GM23338 (cell line): ENCODE measurements at regions not wholly inside any gene's neighbourhood (a gene's known extent, or its start where the extent isn't known, plus 50 kb on each side); places are given as distances from the start of the nearest gene placed in this dataset.

ENCODE experiments used
- ATAC-seq: fragments of 200-7000 bp; cut with Tn5 transposase; 3 replicates; pipeline ENCODE4 v1.9.1; 2020
- DNase-seq: peaks from one replicate; pipeline ENCODE4 v3.0.0-alpha.2; 2015; ENCODE audit warnings: low spot score
- H2AFZ ChIP-seq: fragments of 200-600 bp; sonication (generic); 2 replicates; pipeline ENCODE4 v1.8.0; 2016; ENCODE audit warnings: antibody characterized with exemption, mild to moderate bottlenecking, moderate library complexity
- H3F3A ChIP-seq: fragments of 200-600 bp; sonication (generic); replicated peaks from 2 replicates; pipeline ENCODE4 v1.8.0; 2017; ENCODE audit warnings: antibody characterized with exemption, mixed run types, low read depth
- H3K27ac ChIP-seq: fragments of 200-600 bp; sonication (generic); 2 replicates; pipeline ENCODE4 v1.6.1; 2016; ENCODE audit warnings: low read depth
- H3K27me3 ChIP-seq: fragments of 200-600 bp; sonication (generic); 2 replicates; pipeline ENCODE4 v1.8.0; 2016; ENCODE audit warnings: mild to moderate bottlenecking, mixed run types, moderate library complexity; ENCODE audit not compliant: insufficient read depth
- H3K36me3 ChIP-seq: fragments of 200-600 bp; sonication (generic); 2 replicates; pipeline ENCODE4 v1.8.0; 2016; ENCODE audit warnings: mild to moderate bottlenecking; ENCODE audit not compliant: insufficient read depth
- H3K4me1 ChIP-seq: fragments of 200-600 bp; sonication (generic); 2 replicates; pipeline ENCODE4 v1.8.0; 2016; ENCODE audit warnings: mild to moderate bottlenecking, moderate library complexity; ENCODE audit not compliant: insufficient read depth
- H3K4me2 ChIP-seq: fragments of 200-600 bp; sonication (generic); 2 replicates; pipeline ENCODE4 v1.7.1; 2017; ENCODE audit warnings: mixed run types
- H3K4me3 ChIP-seq: fragments of 200-600 bp; sonication (generic); 2 replicates; pipeline ENCODE4 v1.6.1; 2016; ENCODE audit warnings: mixed run types
- H3K79me2 ChIP-seq: fragments of 200-600 bp; sonication (generic); replicated peaks from 2 replicates; pipeline ENCODE4 v1.8.0; 2017; ENCODE audit warnings: mild to moderate bottlenecking; ENCODE audit not compliant: insufficient read depth
- H3K9me2 ChIP-seq: fragments of 200-600 bp; sonication (generic); 2 replicates; pipeline ENCODE4 v1.8.0; 2017; ENCODE audit not compliant: insufficient read depth
- H4K20me1 ChIP-seq: fragments of 200-600 bp; sonication (generic); replicated peaks from 2 replicates; pipeline ENCODE4 v1.8.0; 2017; ENCODE audit warnings: mild to moderate bottlenecking; ENCODE audit not compliant: insufficient read depth
- H3K27ac Mint-ChIP-seq: 2 replicates; pipeline ENCODE4 v1.8.0; 2020; ENCODE audit warnings: inconsistent platforms, mild to moderate bottlenecking, moderate library complexity, mixed read lengths
- H3K27me3 Mint-ChIP-seq: 3 replicates; pipeline ENCODE4 v1.8.0; 2022; ENCODE audit warnings: low read depth, mild to moderate bottlenecking, moderate library complexity, mixed read lengths, inconsistent platforms; ENCODE audit not compliant: insufficient read depth, poor library complexity
- H3K36me3 Mint-ChIP-seq: 3 replicates; pipeline ENCODE4 v1.8.0; 2021; ENCODE audit warnings: low read depth, mild to moderate bottlenecking, inconsistent platforms, moderate library complexity, mixed read lengths
- H3K4me1 Mint-ChIP-seq: 3 replicates; pipeline ENCODE4 v1.8.0; 2020; ENCODE audit warnings: mild to moderate bottlenecking, inconsistent platforms, mixed read lengths
- H3K4me3 Mint-ChIP-seq: 3 replicates; pipeline ENCODE4 v1.8.0; 2021; ENCODE audit warnings: moderate library complexity, mild to moderate bottlenecking, inconsistent platforms, mixed read lengths
- H3K9me3 Mint-ChIP-seq: 3 replicates; pipeline ENCODE4 v1.8.0; 2020; ENCODE audit warnings: moderate library complexity, mild to moderate bottlenecking, inconsistent platforms, mixed read lengths
- CREB1 ChIP-seq: fragments of 250-450 bp; sonication (Bioruptor Pico); IDR thresholded peaks from 2 replicates; pipeline ENCODE4 v1.5.0; 2020; ENCODE audit warnings: low read depth, mild to moderate bottlenecking, moderate library complexity
- EZH2phosphoT487 ChIP-seq: fragments of 200-600 bp; sonication (generic); IDR thresholded peaks from one replicate; pipeline ENCODE4 v1.8.1; 2018; ENCODE audit warnings: antibody characterized with exemption; ENCODE audit not compliant: unreplicated experiment
- JUNB ChIP-seq: IDR thresholded peaks from one replicate; pipeline ENCODE4 v1.6.1; 2016; ENCODE audit warnings: antibody characterized with exemption; ENCODE audit not compliant: unreplicated experiment
- POLR2AphosphoS5 ChIP-seq: IDR thresholded peaks from 2 replicates; pipeline ENCODE4 v1.6.1; 2016; ENCODE audit warnings: antibody characterized with exemption, low read depth
- REST ChIP-seq: IDR thresholded peaks from one replicate; pipeline ENCODE4 v1.6.1; 2018; ENCODE audit warnings: antibody characterized with exemption; ENCODE audit not compliant: unreplicated experiment
- STAT1 ChIP-seq: IDR thresholded peaks from one replicate; pipeline ENCODE4 v1.6.1; 2016; ENCODE audit warnings: antibody characterized with exemption; ENCODE audit not compliant: unreplicated experiment
- ZNF114 ChIP-seq: fragments of 250-450 bp; sonication (Bioruptor Pico); IDR thresholded peaks from 2 replicates; pipeline ENCODE4 v1.5.0; 2020; ENCODE audit warnings: mild to moderate bottlenecking, moderate library complexity
- ZNF462 ChIP-seq: fragments of 250-450 bp; sonication (Bioruptor Pico); IDR thresholded peaks from 2 replicates; pipeline ENCODE4 v1.5.0; 2020; ENCODE audit warnings: mild to moderate bottlenecking, moderate library complexity

DNA sequence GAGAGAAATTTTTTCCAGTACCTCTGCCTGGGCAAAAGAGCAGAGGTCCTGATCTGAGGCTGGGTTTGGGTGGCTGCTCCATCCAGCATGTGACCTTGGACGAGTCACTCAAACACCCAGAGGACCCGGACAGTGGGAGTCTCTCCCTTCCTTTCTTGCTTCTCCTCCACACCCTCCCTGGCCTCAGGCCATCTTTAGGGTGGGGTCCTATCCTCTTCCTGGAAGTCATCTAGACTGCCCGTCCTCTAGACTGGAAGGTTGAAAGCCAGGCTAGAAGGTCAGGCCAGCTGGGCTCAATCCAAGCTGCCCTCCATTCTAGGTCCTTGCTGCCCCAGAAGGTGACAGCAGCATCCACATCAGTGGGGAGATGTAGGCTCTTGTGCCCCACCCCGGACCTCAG, 599.5 kb downstream of the MATN1 start:
- no peaks in the 10 kb centered on the region for H3F3A ChIP-seq
- no peak overlapping the region for H2AFZ ChIP-seq
- H3K36me3 ChIP-seq: no peaks in the 10 kb centered on the region
- Mint-ChIP-seq H3K27ac (no peak overlapping the region), H3K4me1 (no peaks in the 10 kb centered on the region), H3K27me3 (no peaks in the 10 kb centered on the region), H3K36me3 (no peaks in the 10 kb centered on the region), H3K4me3 (no peak overlapping the region), H3K9me3 (peaks cover 4% of the 10 kb centered on the region)
- H3K9me2 ChIP-seq: peaks cover 4% of the 10 kb centered on the region; the same call in 1 of the 2 replicates
- no peaks in the 10 kb centered on the region for H4K20me1 ChIP-seq
- no peak overlapping the region for H3K4me2 ChIP-seq
- no peaks in the 10 kb centered on the region for H3K4me1 ChIP-seq
- no peak for TF ChIP-seq EZH2phosphoT487
- TF ChIP-seq JUNB: no peak
- no peak for TF ChIP-seq STAT1
- no peak for TF ChIP-seq CREB1 (CRISPR knock-in tag)
- TF ChIP-seq POLR2AphosphoS5: no peak
- TF ChIP-seq REST: no peak
- TF ChIP-seq ZNF462 (CRISPR knock-in tag): no peak
- no peak for TF ChIP-seq ZNF114 (CRISPR knock-in tag)
- H3K27me3 ChIP-seq: no peaks in the 10 kb centered on the region
- DNase-seq (no peak), ATAC-seq (no peak)
- no peak overlapping the region for H3K4me3 ChIP-seq
- no peaks in the 10 kb centered on the region for H3K79me2 ChIP-seq
- no peak overlapping the region for H3K27ac ChIP-seq
